GM12865 (cell line): ENCODE measurements at regions not wholly inside any gene's neighbourhood (a gene's known extent, or its start where the extent isn't known, plus 50 kb on each side); places are given as distances from the start of the nearest gene placed in this dataset.

Experiments used
- DNase-seq: peaks from one replicate; pipeline ENCODE4 v3.0.0; 2010; ENCODE audit warnings: low read depth
- H3K4me3 ChIP-seq: 2 replicates; pipeline ENCODE4 v1.5.1; 2011; ENCODE audit warnings: mild to moderate bottlenecking, low read depth, low read length, control low read depth
- TF ChIP-seq, protein P1 (sequence below): IDR thresholded peaks from 2 replicates; pipeline ENCODE4 v1.5.1; 2011; ENCODE audit warnings: low read length, control low read depth, low read depth, inconsistent platforms; ENCODE audit not compliant: insufficient read depth; ENCODE audit errors: missing control alignments

GRCh38 chr11:37605229-37605628 lies 1007.2 kb upstream of the RAG2 start:
- no peak for DNase-seq
- H3K4me3 ChIP-seq = no peak overlapping the region
- TF ChIP-seq, protein P1, sequence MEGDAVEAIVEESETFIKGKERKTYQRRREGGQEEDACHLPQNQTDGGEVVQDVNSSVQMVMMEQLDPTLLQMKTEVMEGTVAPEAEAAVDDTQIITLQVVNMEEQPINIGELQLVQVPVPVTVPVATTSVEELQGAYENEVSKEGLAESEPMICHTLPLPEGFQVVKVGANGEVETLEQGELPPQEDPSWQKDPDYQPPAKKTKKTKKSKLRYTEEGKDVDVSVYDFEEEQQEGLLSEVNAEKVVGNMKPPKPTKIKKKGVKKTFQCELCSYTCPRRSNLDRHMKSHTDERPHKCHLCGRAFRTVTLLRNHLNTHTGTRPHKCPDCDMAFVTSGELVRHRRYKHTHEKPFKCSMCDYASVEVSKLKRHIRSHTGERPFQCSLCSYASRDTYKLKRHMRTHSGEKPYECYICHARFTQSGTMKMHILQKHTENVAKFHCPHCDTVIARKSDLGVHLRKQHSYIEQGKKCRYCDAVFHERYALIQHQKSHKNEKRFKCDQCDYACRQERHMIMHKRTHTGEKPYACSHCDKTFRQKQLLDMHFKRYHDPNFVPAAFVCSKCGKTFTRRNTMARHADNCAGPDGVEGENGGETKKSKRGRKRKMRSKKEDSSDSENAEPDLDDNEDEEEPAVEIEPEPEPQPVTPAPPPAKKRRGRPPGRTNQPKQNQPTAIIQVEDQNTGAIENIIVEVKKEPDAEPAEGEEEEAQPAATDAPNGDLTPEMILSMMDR = no peak

DNA sequence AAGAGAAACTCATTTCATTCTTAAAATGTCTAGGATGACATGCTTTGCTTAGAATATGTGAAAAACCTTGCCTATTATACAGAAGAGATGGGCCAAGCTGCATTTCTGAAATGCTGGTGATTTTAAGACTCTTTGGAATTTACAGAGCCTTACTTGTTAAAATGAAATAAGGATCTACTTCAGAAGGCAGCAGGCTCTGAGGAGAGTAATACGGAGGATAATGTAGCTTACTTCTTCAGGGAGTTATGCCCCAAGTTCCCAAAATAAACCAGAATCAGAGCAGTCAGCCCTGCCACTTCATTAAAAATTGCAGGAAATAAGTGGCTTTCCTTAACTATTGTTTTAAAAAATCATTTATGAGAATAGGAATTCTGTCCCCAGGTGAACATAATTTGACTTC lies 1000.3 kb upstream of the RAG2 start:
- no peak for DNase-seq
- H3K4me3 ChIP-seq = no peak overlapping the region
- TF ChIP-seq, protein P1 = no peak

DNA sequence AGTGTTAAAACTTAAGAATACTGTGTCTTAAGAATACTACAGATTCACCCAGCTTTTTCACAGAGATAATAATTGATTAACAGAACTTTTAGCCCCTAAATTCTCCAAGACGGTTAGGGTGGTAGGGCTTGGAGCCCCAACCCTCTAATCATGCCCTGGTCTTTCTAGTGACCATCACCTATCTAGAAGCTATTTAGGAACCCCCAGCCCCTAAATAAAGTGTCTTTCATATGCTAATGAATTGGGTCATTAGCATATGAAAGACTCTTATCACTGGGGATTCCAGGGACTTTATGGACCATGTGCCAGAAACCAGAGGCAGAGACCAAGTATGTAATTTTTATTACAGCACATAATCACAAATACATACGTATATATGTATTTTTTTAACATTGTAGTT lies 999.7 kb upstream of the RAG2 start:
- DNase-seq = no peak
- TF ChIP-seq, protein P1 = no peak
- no peak overlapping the region for H3K4me3 ChIP-seq

DNA sequence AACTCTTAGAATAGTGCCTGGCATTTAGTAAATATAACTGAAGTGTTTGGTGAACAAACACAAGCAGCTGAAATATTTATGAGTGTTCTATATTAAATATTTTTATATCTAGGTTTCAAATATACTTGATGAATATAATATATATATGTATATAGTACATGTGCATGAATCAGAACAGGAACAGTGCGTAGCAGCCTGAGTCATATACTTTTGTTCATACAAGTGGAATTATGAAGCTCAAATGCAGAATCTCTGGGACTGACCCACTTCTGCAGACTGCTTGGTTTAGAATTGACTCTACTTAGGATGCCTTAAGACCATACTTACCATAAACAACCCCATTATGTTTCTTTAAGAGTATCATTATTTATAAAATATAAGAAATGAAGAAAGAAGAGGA lies 997.8 kb upstream of the RAG2 start:
- TF ChIP-seq, protein P1 = no peak
- H3K4me3 ChIP-seq = no peak overlapping the region
- DNase-seq = no peak

DNA sequence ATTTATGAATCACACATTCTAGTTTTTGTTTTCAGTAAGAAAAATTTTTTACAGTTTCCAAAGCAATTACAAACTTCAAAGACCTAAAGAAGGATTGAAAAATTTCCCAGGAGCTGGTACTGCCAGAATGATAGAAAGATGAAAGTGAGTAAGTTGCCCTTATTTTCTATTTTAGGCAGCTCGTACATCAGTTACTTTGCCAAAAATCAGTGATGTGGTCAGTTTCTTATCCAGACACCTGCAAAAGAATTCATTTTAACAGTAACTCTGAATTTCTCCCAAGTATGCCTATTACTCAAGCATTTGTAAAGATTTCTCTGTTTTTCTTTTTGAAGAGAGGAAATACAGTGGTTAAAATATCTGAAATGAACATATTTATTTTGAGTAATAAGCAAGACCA lies 976.3 kb upstream of the RAG2 start:
- TF ChIP-seq, protein P1 = no peak
- no peak for DNase-seq
- no peak overlapping the region for H3K4me3 ChIP-seq

- no peak for DNase-seq
- TF ChIP-seq, protein P1 = no peak
- no peak overlapping the region for H3K4me3 ChIP-seq
Measured at GRCh38 chr11:37572491-37573171, 974.6 kb upstream of the RAG2 start.

- TF ChIP-seq, protein P1 = no peak
- no peak for DNase-seq
- no peak overlapping the region for H3K4me3 ChIP-seq
Measured at GRCh38 chr11:37571246-37571645, 973.2 kb upstream of the RAG2 start.
